ENCODE measurements at regions not wholly inside any gene's neighbourhood (a gene's known extent, or its start where the extent isn't known, plus 50 kb on each side); places are given as distances from the start of the nearest gene placed in this dataset.

DNA sequence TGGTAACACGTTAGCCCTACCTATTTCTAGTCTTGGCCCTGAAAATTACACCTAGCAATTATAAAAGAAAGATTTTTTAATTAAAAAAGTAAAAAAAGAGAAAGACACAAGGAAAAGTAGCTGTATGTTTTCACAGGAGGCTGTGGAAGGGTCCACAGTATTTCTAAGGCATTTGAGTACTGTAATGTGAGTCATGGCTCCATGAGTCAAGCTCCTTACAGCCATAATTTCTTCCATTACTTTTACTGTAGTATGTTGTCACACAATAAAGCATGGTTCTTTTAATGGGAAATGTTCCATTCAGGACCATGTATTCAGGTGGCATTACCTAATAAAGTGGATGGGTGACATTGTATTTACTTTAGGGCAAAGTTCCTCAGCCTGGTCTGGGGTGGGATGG, 113.4 kb downstream of the GPR37 start:
- TF ChIP-seq GATA3 (IDR thresholded peaks at IDR 0.05; ENCODE audit: low read depth, low read length), result no peak
- no peak for TF ChIP-seq GATA2 (IDR thresholded peaks at IDR 0.05; ENCODE audit: low read depth, low read length)

All from SH-SY5Y (cell line).